RWPE1 (cell line): ENCODE measurements at regions not wholly inside any gene's neighbourhood (a gene's known extent, or its start where the extent isn't known, plus 50 kb on each side); places are given as distances from the start of the nearest gene placed in this dataset.

ENCODE experiments used
- CTCF ChIA-PET: fragments of 350-600 bp; sonication (Branson Sonifier 250); formaldehyde crosslinking; extraction: SDS; loops from one replicate; lab custom pipeline; 2021; lab: Yijun Ruan, JAX
- POLR2A ChIA-PET: fragments of 400-600 bp; formaldehyde crosslinking; extraction: SDS; loops from one replicate; lab custom pipeline; 2020; ENCODE audit warnings: antibody characterized with exemption; ENCODE audit not compliant: low non-redundant PET; lab: Yijun Ruan, JAX
- DNase-seq: peaks from one replicate; pipeline ENCODE4 v3.0.0; 2012; ENCODE audit warnings: low spot score
- H3K27ac ChIP-seq: fragments of 450-650 bp; 2 replicates; pipeline ENCODE4 v1.5.1; 2017
- TF ChIP-seq, protein P1 (sequence below): fragments of 450-650 bp; conservative IDR thresholded peaks from 2 replicates; pipeline ENCODE4 v1.5.1; 2017; ENCODE audit warnings: low read depth, mild to moderate bottlenecking

- no peak for DNase-seq
- ChIA-PET POLR2A (no interaction called here), CTCF (no interaction called here)
- no peak overlapping the region for H3K27ac ChIP-seq
- TF ChIP-seq, protein P1, sequence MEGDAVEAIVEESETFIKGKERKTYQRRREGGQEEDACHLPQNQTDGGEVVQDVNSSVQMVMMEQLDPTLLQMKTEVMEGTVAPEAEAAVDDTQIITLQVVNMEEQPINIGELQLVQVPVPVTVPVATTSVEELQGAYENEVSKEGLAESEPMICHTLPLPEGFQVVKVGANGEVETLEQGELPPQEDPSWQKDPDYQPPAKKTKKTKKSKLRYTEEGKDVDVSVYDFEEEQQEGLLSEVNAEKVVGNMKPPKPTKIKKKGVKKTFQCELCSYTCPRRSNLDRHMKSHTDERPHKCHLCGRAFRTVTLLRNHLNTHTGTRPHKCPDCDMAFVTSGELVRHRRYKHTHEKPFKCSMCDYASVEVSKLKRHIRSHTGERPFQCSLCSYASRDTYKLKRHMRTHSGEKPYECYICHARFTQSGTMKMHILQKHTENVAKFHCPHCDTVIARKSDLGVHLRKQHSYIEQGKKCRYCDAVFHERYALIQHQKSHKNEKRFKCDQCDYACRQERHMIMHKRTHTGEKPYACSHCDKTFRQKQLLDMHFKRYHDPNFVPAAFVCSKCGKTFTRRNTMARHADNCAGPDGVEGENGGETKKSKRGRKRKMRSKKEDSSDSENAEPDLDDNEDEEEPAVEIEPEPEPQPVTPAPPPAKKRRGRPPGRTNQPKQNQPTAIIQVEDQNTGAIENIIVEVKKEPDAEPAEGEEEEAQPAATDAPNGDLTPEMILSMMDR: no peak
These were observed 242.4 kb upstream of the SLC10A2 start for GRCh38 chr13:103308667-103309066.

DNA sequence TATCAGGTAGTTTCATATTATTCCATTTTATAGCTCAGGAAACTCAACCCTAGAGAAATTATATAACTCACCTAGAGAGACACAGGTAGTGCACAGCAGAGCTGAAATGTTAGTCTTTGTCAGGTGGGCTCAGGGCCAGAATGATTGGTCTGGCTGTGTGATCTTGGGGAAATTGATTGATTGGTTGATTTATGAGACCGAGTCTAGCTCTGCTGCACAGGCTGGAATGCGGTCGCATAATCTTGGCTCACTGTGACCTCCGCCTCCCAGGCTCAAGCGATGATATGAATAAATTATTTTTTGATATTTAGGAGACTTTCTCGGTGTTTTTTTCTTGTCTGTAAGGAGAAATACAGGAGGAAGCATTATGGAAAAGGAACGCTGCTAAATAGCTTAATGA, 239.9 kb upstream of the SLC10A2 start:
- TF ChIP-seq, protein P1: no peak
- POLR2A ChIA-PET: no interaction called here
- CTCF ChIA-PET: interaction anchor here (0.6 kb wide), 2 partner anchors 1390 to 1505 kb away, joined by 3 read pairs; no protein-coding TSS in a partner anchor

GRCh38 chr13:103303078-103303651, 236.9 kb upstream of the SLC10A2 start:
- POLR2A ChIA-PET: no interaction called here
- TF ChIP-seq, protein P1: no peak
- DNase-seq: no peak
- no peak overlapping the region for H3K27ac ChIP-seq
- CTCF ChIA-PET: interaction anchor here (0.6 kb wide), 1 partner anchor 17 kb away, joined by 3 read pairs; no protein-coding TSS in a partner anchor

More for the DNA sequence above, 239.9 kb upstream of the SLC10A2 start:
- H3K27ac ChIP-seq: no peak overlapping the region
- DNase-seq: no peak

- no peak overlapping the region for H3K27ac ChIP-seq
- DNase-seq: no peak
- TF ChIP-seq, protein P1: no peak
- ChIA-PET POLR2A (no interaction called here), CTCF (interaction anchor here (0.6 kb wide), 1 partner anchor 18 kb away, joined by 3 read pairs; no protein-coding TSS in a partner anchor)
These were observed 236.5 kb upstream of the SLC10A2 start for GRCh38 chr13:103302676-103303075.

- no peak for DNase-seq
- ChIA-PET CTCF (no interaction called here), POLR2A (no interaction called here)
- TF ChIP-seq, protein P1: no peak
- H3K27ac ChIP-seq: no peak overlapping the region
These were observed 232.9 kb upstream of the SLC10A2 start for GRCh38 chr13:103299079-103299478.

GRCh38 chr13:103297083-103297482, 230.9 kb upstream of the SLC10A2 start:
- ChIA-PET CTCF (no interaction called here), POLR2A (no interaction called here)
- no peak overlapping the region for H3K27ac ChIP-seq

More at GRCh38 chr13:103297083-103297482, 230.9 kb upstream of the SLC10A2 start:
- TF ChIP-seq, protein P1: no peak
- DNase-seq: no peak
